Cardiac muscle cell (in vitro differentiated cells and primary cell): ENCODE measurements at regions not wholly inside any gene's neighbourhood (a gene's known extent, or its start where the extent isn't known, plus 50 kb on each side); places are given as distances from the start of the nearest gene placed in this dataset.

ENCODE experiments used
- DNase-seq, 2 donors: peaks; one replicate each; pipeline versions ENCODE4 v3.0.0 to v3.0.0-alpha.2; 2010 to 2017; ENCODE audit warnings: low read depth in 1 of 2, low spot score in 1 of 2
- H3K27ac ChIP-seq: fragments of 200-600 bp; sonication (generic); 2 replicates; pipeline ENCODE4 v1.5.1; 2016
- H3K27me3 ChIP-seq: fragments of 200-600 bp; sonication (generic); 2 replicates; pipeline ENCODE4 v1.6.0; 2016; ENCODE audit warnings: control low read depth
- H3K36me3 ChIP-seq: fragments of 200-600 bp; sonication (generic); 2 replicates; pipeline ENCODE4 v1.5.1; 2016; ENCODE audit warnings: control low read depth
- H3K4me1 ChIP-seq: fragments of 200-600 bp; sonication (generic); 2 replicates; pipeline ENCODE4 v1.8.1; 2017; ENCODE audit warnings: low read depth, mild to moderate bottlenecking, mixed run types
- H3K4me3 ChIP-seq: fragments of 200-600 bp; sonication (generic); 2 replicates; pipeline ENCODE4 v1.5.1; 2016; ENCODE audit warnings: mild to moderate bottlenecking
- H3K9me3 ChIP-seq: fragments of 200-600 bp; sonication (generic); 2 replicates; pipeline ENCODE4 v1.5.1; 2017; ENCODE audit warnings: low read depth, mild to moderate bottlenecking, control low read depth
- CTCF ChIP-seq: IDR thresholded peaks from 2 replicates; pipeline ENCODE4 v1.5.1; 2012; ENCODE audit warnings: low read depth, mild to moderate bottlenecking, low read length

GRCh38 chr20:40144581-40144980, 544.5 kb downstream of the MAFB start:
- DNase-seq = no peak
- H3K9me3 ChIP-seq = no peaks in the 10 kb centered on the region
- no peaks in the 10 kb centered on the region for H3K36me3 ChIP-seq
- TF ChIP-seq CTCF = no peak
- H3K4me3 ChIP-seq = no peak overlapping the region
- peak overlapping the region; percentile 53 for H3K27ac ChIP-seq
- H3K4me1 ChIP-seq = no peaks in the 10 kb centered on the region
- H3K27me3 ChIP-seq = no peaks in the 10 kb centered on the region

DNA sequence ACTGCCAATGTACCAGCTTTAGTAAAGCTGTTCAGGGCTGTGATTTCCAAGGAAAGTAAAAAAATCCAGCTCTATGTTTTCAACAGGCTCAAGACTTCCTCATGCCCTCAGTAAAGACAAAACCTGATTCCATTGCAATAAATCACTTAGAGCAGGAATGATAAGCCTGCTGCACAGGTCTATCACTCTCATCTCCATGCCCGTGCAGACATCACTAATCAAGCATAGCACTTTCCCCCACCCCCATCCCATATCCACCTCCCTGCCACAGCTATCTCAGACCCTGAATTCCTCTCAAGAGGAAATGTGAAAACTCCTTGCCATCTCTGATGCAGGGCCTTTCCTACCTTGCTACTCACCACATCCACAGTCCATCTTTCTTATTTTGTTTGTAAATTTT, 554.9 kb downstream of the MAFB start:
- H3K36me3 ChIP-seq = no peaks in the 10 kb centered on the region
- DNase-seq = no peak
- no peaks in the 10 kb centered on the region for H3K27me3 ChIP-seq
- H3K9me3 ChIP-seq = no peaks in the 10 kb centered on the region
- H3K4me3 ChIP-seq = no peak overlapping the region
- no peak for TF ChIP-seq CTCF
- H3K4me1 ChIP-seq = no peaks in the 10 kb centered on the region
- H3K27ac ChIP-seq = no peak overlapping the region

DNA sequence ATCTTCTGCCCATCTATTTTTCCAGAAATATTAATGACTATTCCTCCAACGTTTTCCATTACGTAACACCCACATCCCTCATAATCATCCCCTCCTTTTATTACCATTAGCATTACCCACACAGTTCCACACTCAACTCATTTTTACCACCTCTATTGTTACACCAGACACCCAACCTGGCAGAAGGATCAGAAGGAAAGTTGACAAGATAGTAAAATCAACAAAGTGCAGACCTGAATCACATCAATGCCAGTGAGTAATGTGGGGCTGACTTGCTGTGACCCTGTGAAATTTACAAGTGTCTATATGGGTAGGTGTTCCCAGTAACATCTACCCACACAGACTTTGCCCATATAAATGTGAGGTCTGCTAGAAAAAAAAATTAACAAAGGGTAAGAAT, 568.2 kb downstream of the MAFB start:
- no peak for TF ChIP-seq CTCF
- Histone ChIP-seq H3K27me3 (no peaks in the 10 kb centered on the region), H3K9me3 (no peaks in the 10 kb centered on the region), H3K36me3 (no peaks in the 10 kb centered on the region), H3K4me1 (no peaks in the 10 kb centered on the region), H3K4me3 (no peak overlapping the region), H3K27ac (no peak overlapping the region)
- no peak for DNase-seq

GRCh38 chr20:40111282-40111681, 577.8 kb downstream of the MAFB start:
- no peaks in the 10 kb centered on the region for H3K36me3 ChIP-seq
- no peaks in the 10 kb centered on the region for H3K9me3 ChIP-seq
- no peak overlapping the region for H3K27ac ChIP-seq
- no peaks in the 10 kb centered on the region for H3K27me3 ChIP-seq
- peaks cover 7% of the 10 kb centered on the region for H3K4me1 ChIP-seq
- TF ChIP-seq CTCF = no peak
- H3K4me3 ChIP-seq = no peak overlapping the region
- no peak for DNase-seq

- TF ChIP-seq CTCF = no peak
- Histone ChIP-seq H3K36me3 (no peaks in the 10 kb centered on the region), H3K27me3 (no peaks in the 10 kb centered on the region), H3K27ac (no peak overlapping the region), H3K4me1 (peaks cover 7% of the 10 kb centered on the region), H3K9me3 (no peaks in the 10 kb centered on the region), H3K4me3 (no peak overlapping the region)
- DNase-seq = no peak
Measured at GRCh38 chr20:40110311-40110831, 578.7 kb downstream of the MAFB start.

DNA sequence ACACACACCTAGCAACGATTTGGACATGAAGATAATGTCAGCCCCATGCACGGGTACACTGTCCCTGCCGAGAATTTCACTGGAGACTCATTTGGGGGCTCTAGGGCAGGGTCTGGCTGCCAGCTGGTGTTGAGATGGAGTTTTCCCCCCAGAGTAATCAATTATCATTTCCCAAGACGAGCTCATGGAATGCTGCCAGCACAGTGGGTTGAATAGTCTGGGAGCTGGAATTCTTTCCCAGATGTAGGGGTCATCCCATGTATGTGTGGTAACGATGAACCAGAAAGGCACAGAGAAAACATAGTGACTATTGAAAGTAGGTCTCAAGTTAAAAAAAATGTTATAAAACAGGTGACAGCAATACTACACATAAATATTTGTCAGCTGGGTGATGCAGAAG, 579.9 kb downstream of the MAFB start:
- Histone ChIP-seq H3K27ac (no peak overlapping the region), H3K27me3 (no peaks in the 10 kb centered on the region), H3K36me3 (no peaks in the 10 kb centered on the region), H3K9me3 (no peaks in the 10 kb centered on the region), H3K4me1 (peaks cover 7% of the 10 kb centered on the region), H3K4me3 (no peak overlapping the region)
- DNase-seq = no peak
- TF ChIP-seq CTCF = no peak
